ENCODE measurements at regions not wholly inside any gene's neighbourhood (a gene's known extent, or its start where the extent isn't known, plus 50 kb on each side); places are given as distances from the start of the nearest gene placed in this dataset.
"Not testable (repeated sequence)": the region's sequence is repeated elsewhere in the genome, so short reads cannot be mapped to it uniquely, and the experiment has no call there.

DNA sequence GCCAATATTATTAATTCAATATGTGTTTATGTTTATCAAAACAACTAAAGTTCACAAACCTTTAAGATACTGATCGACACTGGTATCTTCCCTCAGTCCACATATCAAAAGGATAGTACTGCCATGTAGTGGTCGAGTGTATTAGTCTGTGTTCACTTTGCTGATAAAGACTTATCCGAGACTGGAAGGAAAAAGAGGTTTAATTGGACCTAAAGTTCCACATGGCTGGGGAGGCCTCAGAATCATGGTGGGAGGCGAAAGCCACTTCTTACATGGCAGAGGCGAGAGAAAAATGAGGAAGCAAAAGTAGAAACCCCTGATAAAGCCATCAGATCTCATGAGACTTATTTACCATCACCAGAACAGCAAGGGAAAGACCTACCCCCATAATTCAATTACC, 325.4 kb upstream of the PHF14 start:
- DNase-seq: no peak

GRCh38 chr7:10649120-10649519, 324.6 kb upstream of the PHF14 start:
- DNase-seq: not testable (repeated sequence)

GRCh38 chr7:10655031-10655430, 318.6 kb upstream of the PHF14 start:
- DNase-seq: no peak

GRCh38 chr7:10657201-10657600, 316.5 kb upstream of the PHF14 start:
- no peak for DNase-seq

DNA sequence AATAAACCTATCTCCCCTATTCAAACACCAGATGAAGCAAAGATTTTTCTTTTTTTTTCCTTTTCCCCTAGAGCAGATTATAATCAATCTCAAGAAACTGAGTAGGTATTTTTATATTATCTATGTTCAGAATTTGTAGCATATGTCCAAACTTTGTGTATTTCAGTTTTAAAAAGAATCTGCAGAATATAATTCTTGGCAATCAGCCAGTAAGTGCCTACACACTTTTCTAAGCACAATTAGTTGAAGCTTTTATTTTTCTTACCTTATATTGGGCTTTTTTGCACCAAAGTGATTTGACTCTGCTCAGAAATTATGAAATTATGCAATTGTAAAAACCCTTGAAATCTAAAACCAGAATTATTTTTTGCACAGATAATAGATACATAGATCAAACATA, 315.8 kb upstream of the PHF14 start:
- DNase-seq: no peak

GRCh38 chr7:10662491-10662890, 311.2 kb upstream of the PHF14 start:
- DNase-seq: no peak

DNA sequence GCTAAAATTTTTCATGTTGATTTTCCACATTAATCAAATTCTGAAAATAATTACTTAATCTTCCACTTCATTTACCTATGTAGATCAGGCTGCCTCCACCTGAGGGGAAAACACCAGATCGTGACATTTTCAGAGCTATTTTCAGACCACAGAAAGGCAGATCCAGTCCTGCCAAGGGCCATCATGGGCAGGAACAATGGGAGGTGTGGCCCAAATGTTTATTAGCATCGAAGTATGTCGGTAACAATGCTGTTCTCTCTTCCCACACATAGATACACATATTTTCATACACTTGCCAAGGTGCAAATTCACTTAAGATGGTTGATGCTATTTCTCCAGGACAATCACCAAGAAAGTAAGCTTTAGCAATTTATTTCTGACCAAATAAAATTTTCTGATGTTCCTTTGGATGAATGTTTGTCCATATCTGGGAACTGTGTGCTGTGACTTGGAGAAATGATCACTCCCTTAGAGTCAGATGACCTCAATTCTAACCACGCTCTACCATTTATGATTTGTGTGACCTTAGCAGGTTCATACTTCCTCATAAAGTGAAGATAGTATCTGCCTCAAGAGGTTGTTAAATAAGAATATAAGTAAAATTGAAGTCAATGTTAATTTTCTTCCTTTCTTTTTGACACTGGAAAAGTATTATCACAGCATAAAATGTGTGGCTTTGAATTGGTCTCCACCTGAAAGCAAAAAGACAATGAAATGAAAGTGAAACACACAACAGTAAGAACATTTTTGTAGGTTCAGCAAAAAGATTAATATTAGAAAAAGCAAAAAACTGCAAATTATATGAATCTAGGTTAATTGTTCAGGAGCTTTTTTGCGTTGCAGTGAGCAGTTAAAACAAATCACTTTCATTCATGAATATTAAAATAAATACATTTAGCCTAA, 310.4 kb upstream of the PHF14 start:
- no peak for DNase-seq

- DNase-seq: no peak
Measured at GRCh38 chr7:10672186-10672585, 301.5 kb upstream of the PHF14 start.

DNA sequence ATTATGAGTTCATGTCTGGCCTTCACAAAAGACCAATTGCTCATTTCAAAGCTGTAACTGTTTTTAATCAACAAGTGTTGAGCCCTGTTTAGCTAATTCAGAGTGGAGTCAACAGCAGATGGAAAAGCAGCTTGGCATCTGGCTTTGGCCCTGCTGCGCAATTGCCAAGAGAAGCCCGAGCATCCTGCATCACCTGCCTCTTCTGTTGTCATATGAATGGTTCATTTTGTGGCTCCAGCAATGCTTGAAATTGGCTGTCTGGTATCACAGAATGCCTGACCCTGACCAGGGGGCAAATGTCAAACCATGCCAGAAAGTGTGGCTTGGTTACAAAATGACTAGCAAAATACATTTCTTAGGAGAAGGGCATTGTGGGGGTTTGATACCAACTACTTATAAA, 296.5 kb upstream of the PHF14 start:
- no peak for DNase-seq

DNA sequence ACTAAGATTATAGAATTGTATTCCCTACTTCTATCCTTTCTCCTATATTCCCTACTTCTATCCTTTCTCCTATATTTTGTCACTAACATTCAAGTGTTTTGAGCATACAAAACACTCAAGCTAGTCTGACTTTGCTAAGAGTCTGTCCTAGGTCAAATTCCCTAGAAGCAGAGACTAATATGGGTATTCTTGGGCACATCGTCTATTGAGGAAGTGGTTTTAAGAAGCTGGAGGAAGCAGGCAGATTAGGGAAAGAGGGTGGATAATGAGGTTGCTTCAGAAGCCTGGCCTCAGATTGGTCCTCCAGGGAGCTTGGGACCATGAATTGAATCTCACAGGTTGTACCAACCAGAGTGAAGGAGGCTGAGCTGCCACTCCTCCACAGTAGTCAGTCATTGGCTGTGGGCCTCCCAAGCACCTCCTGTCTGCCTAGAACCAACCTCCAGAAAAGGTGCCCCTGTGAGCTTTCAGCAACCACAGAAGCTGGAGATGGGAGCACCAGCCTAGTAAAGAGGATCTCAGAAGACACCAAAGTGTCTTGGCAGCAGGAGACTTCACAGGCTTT, 295.9 kb upstream of the PHF14 start:
- DNase-seq: no peak

- no peak for DNase-seq
Measured at GRCh38 chr7:10684606-10685005, 289.1 kb upstream of the PHF14 start.

- DNase-seq: peak; percentile 61
Measured at GRCh38 chr7:10685040-10685439, 288.6 kb upstream of the PHF14 start.

- no peak for DNase-seq
Measured at GRCh38 chr7:10688544-10688943, 285.1 kb upstream of the PHF14 start.

GRCh38 chr7:10696064-10696463, 277.6 kb upstream of the PHF14 start:
- no peak for DNase-seq

GRCh38 chr7:10703059-10703458, 270.6 kb upstream of the PHF14 start:
- no peak for DNase-seq

- no peak for DNase-seq
Measured at GRCh38 chr7:10703981-10704380, 269.7 kb upstream of the PHF14 start.

DNA sequence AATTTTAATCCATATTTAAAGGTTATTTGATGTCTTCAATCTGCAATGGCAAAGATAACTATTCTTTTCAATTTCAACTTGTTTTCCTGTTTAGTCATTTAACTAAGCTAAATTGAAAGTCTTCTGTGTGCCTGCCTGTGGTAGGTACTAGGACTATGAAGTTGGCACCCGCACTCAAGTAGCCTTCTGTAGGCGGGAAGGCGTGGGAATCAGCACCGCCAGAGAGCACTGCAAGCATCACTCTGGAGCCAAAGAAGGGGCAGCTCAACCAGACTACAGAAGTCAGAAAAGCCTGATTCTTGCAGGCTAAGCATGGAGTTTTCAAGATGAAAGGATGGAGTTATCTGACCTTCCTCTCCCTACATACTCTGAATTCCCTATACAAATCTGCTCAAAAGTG, 269.0 kb upstream of the PHF14 start:
- DNase-seq: no peak

DNA sequence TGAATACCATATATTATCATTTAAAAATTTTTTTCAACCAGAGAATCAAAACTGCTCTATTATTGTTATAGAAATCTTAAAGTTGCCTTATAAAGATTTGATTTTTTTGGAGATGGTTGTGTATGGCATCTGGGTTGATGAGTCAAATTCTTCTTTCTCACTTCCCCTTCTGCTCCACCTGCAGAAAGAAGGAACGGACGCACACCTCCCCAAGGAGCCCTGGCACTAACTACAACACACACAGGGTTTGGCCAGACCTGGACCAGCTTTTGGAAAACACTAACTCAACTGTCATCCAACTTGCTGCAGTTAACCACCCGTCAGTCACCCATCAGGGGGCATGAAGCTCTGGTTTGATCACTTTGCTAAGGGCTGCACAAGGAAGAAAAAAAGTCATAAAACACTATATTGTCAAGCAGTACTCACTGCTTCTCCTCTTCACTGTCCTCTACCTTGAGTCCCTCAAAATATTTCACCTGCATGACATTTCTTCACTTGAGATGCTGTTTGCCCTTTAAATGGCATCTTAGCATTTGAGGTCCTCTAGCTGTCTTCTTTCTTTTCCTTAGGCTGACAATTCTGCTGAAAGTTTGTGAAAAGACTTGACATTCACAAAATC, 266.7 kb upstream of the PHF14 start:
- DNase-seq: no peak

GRCh38 chr7:10707519-10707918, 266.2 kb upstream of the PHF14 start:
- peak; percentile 36 for DNase-seq

DNA sequence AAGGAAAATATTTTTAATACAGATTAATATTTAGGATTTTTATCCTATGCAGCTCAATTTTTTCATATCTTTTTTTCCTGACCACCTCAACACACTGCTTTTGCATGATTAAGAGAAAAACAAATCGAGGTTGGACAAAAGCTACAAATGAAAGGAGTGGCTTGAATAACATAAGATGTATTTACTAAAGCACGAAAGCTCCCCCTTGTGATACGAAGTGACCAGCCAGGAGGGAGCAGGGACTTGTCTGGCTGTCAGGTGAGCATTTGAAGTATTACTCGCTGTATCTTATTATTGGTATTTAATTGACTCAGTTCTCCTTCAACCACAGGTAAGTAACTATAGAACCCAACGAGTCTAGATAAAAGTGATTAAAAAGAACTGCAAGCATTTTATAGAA, 265.2 kb upstream of the PHF14 start:
- peak; percentile 58 for DNase-seq

DNA sequence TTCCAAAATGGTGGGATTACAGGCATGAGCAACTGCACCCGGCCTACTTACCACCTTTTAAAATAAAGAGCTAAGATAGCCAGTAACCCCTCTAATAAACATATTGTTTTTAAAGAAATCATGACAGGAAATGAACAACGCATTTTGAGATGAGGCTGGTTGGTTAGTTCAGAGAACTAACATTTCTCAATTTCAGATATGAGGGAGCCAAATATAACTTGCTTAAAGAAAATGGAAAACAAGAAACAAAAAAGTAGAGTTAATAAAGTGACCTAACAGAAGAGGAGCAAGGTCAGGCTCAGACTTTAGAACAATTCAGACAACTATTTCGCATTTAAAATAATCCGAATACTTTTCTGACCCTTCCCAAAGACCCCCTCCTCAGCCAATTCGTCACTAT, 254.9 kb upstream of the PHF14 start:
- no peak for DNase-seq

DNA sequence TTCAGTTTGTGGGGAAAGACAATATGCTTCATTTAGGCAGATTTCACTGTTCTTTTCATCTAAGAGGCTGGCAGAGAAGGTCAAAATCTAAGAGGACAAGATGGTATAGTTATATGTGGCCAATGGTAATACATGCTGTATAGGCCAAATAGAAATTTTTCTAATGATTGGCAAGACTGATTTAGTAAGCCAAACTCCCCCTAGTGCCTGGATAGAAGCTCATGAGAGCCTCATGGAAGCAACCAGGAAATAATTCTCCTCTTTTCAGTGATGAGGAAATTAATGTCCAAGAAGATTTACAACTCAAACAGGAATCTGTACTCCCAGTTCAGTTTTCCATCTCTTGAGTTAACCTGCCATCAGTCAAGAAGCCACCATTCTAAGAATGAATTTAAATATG, 253.6 kb upstream of the PHF14 start:
- peak; percentile 21 for DNase-seq

GRCh38 chr7:10721289-10721688, 252.4 kb upstream of the PHF14 start:
- no peak for DNase-seq

DNA sequence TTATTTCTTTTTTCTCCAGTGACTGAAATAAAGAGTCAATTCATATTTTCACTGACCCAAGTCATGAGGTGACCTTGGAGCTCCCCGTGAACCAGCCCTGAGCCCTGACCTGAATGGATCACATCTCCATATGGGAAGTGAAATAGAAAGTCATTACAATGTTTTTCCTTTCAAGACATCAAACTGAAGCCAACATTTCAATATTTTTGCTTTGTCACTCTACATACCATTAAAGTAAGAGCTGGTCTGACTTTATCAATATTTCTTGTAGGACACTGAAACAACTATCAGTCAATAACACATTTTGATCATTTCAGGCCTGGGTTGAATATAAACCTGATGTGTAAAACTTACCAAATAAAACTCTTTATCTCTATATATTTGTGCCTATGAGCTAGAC, 249.8 kb upstream of the PHF14 start:
- no peak for DNase-seq

All from DMS153 (cell line).